K562 (cell line): ENCODE measurements at regions not wholly inside any gene's neighbourhood (a gene's known extent, or its start where the extent isn't known, plus 50 kb on each side); places are given as distances from the start of the nearest gene placed in this dataset.

ENCODE experiments used
- DACH1 ChIP-seq: fragments of 450-650 bp; IDR thresholded peaks from 2 replicates; pipeline ENCODE4 v1.6.1; 2018; ENCODE audit not compliant: partially characterized antibody
- GATAD2B ChIP-seq: fragments of 450-650 bp; IDR thresholded peaks from 2 replicates; pipeline ENCODE4 v1.6.1; 2017; ENCODE audit warnings: mild to moderate bottlenecking, borderline replicate concordance
- KLF16 ChIP-seq: IDR thresholded peaks from 2 replicates; pipeline ENCODE4 v1.6.1; 2016; ENCODE audit warnings: antibody characterized with exemption
- MECOM ChIP-seq: fragments of 250-450 bp; sonication (Bioruptor Pico); IDR thresholded peaks from 2 replicates; pipeline ENCODE4 v1.8.0; 2022; ENCODE audit warnings: inconsistent platforms
- NFRKB ChIP-seq: fragments of 450-650 bp; IDR thresholded peaks from 2 replicates; pipeline ENCODE4 v1.6.1; 2016; ENCODE audit warnings: low read depth
- SAFB2 ChIP-seq: fragments of 200-400 bp; formaldehyde crosslinking; IDR thresholded peaks from 2 replicates; pipeline ENCODE4 v1.6.1; 2018; ENCODE audit warnings: borderline replicate concordance, low read length, low read depth, moderate library complexity; ENCODE audit not compliant: severe bottlenecking
- TSHZ1 ChIP-seq: fragments of 250-450 bp; sonication (Bioruptor Pico); IDR thresholded peaks from 2 replicates; pipeline ENCODE4 v1.4.0; 2020; ENCODE audit warnings: mild to moderate bottlenecking, moderate library complexity
- VEZF1 ChIP-seq: fragments of 200-800 bp; sonication (Bioruptor generic); IDR thresholded peaks from 2 replicates; pipeline ENCODE4 v1.6.1; 2017; ENCODE audit warnings: missing genetic modification characterization, missing compliant biosample characterization
- ZBTB43 ChIP-seq: sonication (generic); formaldehyde crosslinking; IDR thresholded peaks from 2 replicates; pipeline ENCODE4 v1.8.0; 2023; ENCODE audit warnings: mild to moderate bottlenecking, missing genetic modification reagents
- ZNF175 ChIP-seq: fragments of 200-800 bp; sonication (Bioruptor generic); IDR thresholded peaks from 2 replicates; pipeline ENCODE4 v1.6.1; 2016; ENCODE audit warnings: low read depth, mild to moderate bottlenecking, missing genetic modification characterization, missing compliant biosample characterization
- ZNF318 ChIP-seq, 2 experiments: fragments of 450-650 bp; IDR thresholded peaks; 2 replicates each; pipeline ENCODE4 v1.6.1; 2016; ENCODE audit warnings: mild to moderate bottlenecking in 2 of 2, borderline replicate concordance in 1 of 2, low read depth in 1 of 2, moderate library complexity in 1 of 2

- TF ChIP-seq SAFB2: no peak
- TF ChIP-seq DACH1: peak; percentile 100
- peak; percentile 94 for TF ChIP-seq ZNF175 (CRISPR knock-in tag)
- TF ChIP-seq ZBTB43 (CRISPR knock-in tag): peak; percentile 90; the same call in 1 of the 2 replicates
- TF ChIP-seq MECOM (CRISPR knock-in tag): no peak
- peak; percentile 66; the same call in 1 of the 2 replicates for TF ChIP-seq VEZF1
- no peak for TF ChIP-seq TSHZ1
- peak in 1 of 2 experiments; percentile 95; a peak in 2 of 4 replicates for TF ChIP-seq ZNF318 (IDR thresholded peaks at IDR 0.05; ENCODE audit: borderline replicate concordance in 1 of 2, low read depth in 1 of 2)
- peak; percentile 63; the same call in 1 of the 2 replicates for TF ChIP-seq NFRKB
- TF ChIP-seq KLF16: peak; percentile 96
- TF ChIP-seq GATAD2B: peak; percentile 75
Measured at GRCh38 chr15:96273317-96274086, 57.0 kb upstream of the NR2F2 start (continued).
